ENCODE measurements at regions not wholly inside any gene's neighbourhood (a gene's known extent, or its start where the extent isn't known, plus 50 kb on each side); places are given as distances from the start of the nearest gene placed in this dataset.

- intact Hi-C loops (cut with DNase I, micrococcal nuclease): no loop called here
- CTCF ChIA-PET: no interaction called here
- no peak for ATAC-seq (ENCODE audit: poor library complexity)
- peaks cover 8 to 18% of the 10 kb centered on the region in 2 experiments for H3K27me3 ChIP-seq (ENCODE audit: control insufficient read depth in 1 of 2, insufficient read depth in 2 of 2, low read length in 2 of 2)
- no peak for DNase-seq
- Mint-ChIP-seq H3K36me3 (ENCODE audit: low read depth) (no peaks in the 10 kb centered on the region), H3K9me3 (no peaks in the 10 kb centered on the region), H3K27me3 (peaks cover 36% of the 10 kb centered on the region), H3K27ac (no peak overlapping the region), H3K4me3 (no peak overlapping the region), H3K4me1 (ENCODE audit: low read depth) (no peaks in the 10 kb centered on the region)
- no peak for TF ChIP-seq CTCF (IDR thresholded peaks at IDR 0.05)
- no peaks in the 10 kb centered on the region for H3K4me1 ChIP-seq (ENCODE audit: insufficient read depth, low read length)
- peaks cover 0 to 25% of the 10 kb centered on the region in 2 experiments for H3K9me3 ChIP-seq (ENCODE audit: control insufficient read depth in 1 of 2, insufficient read depth in 1 of 2, low read length in 2 of 2)
- H3K36me3 ChIP-seq (ENCODE audit: insufficient read depth, low read length): no peaks in the 10 kb centered on the region
- H3K4me3 ChIP-seq (ENCODE audit: low read length): no peak overlapping the region
- H3K27ac ChIP-seq (ENCODE audit: low read depth in 1 of 2, low read length in 2 of 2): no peak overlapping the region
- POLR2A ChIA-PET: no interaction called here
These were observed 309.9 kb downstream of the BMP7 start for GRCh38 chr20:56956534-56956933.

- H3K27ac ChIP-seq (ENCODE audit: low read depth in 1 of 2, low read length in 2 of 2): no peak overlapping the region
- H3K27ac Mint-ChIP-seq: no peak overlapping the region
- no peaks in the 10 kb centered on the region for H3K4me1 ChIP-seq (ENCODE audit: insufficient read depth, low read length)
- no peaks in the 10 kb centered on the region for H3K36me3 Mint-ChIP-seq (ENCODE audit: low read depth)
- no peak for ATAC-seq (ENCODE audit: poor library complexity)
- no peaks in the 10 kb centered on the region for H3K36me3 ChIP-seq (ENCODE audit: insufficient read depth, low read length)
- no peaks in the 10 kb centered on the region for H3K4me1 Mint-ChIP-seq (ENCODE audit: low read depth)
- DNase-seq: no peak
- no peak overlapping the region for H3K4me3 ChIP-seq (ENCODE audit: low read length)
- no peaks in the 10 kb centered on the region for H3K9me3 Mint-ChIP-seq
- no peak for TF ChIP-seq CTCF (IDR thresholded peaks at IDR 0.05)
- ChIA-PET POLR2A (no interaction called here), CTCF (no interaction called here)
- peaks cover 8 to 18% of the 10 kb centered on the region in 2 experiments for H3K27me3 ChIP-seq (ENCODE audit: control insufficient read depth in 1 of 2, insufficient read depth in 2 of 2, low read length in 2 of 2)
- H3K4me3 Mint-ChIP-seq: no peak overlapping the region
- intact Hi-C loops (cut with DNase I, micrococcal nuclease): no loop called here
- peaks cover 33% of the 10 kb centered on the region for H3K27me3 Mint-ChIP-seq
- peaks cover 0 to 22% of the 10 kb centered on the region in 2 experiments for H3K9me3 ChIP-seq (ENCODE audit: control insufficient read depth in 1 of 2, insufficient read depth in 1 of 2, low read length in 2 of 2)
These were observed 308.5 kb downstream of the BMP7 start for GRCh38 chr20:56957737-56958553.

GRCh38 chr20:56964901-56965300, 301.5 kb downstream of the BMP7 start:
- Mint-ChIP-seq H3K27ac (no peak overlapping the region), H3K4me3 (no peak overlapping the region), H3K4me1 (ENCODE audit: low read depth) (no peaks in the 10 kb centered on the region), H3K36me3 (ENCODE audit: low read depth) (no peaks in the 10 kb centered on the region), H3K27me3 (peaks cover 15% of the 10 kb centered on the region), H3K9me3 (no peaks in the 10 kb centered on the region)
- Histone ChIP-seq H3K36me3 (ENCODE audit: insufficient read depth, low read length) (no peaks in the 10 kb centered on the region), H3K27ac (ENCODE audit: low read depth in 1 of 2, low read length in 2 of 2) (no peak overlapping the region), H3K4me1 (ENCODE audit: insufficient read depth, low read length) (no peaks in the 10 kb centered on the region), H3K4me3 (ENCODE audit: low read length) (no peak overlapping the region), H3K27me3 (ENCODE audit: control insufficient read depth in 1 of 2, insufficient read depth in 2 of 2, low read length in 2 of 2) (no peaks in the 10 kb centered on the region), H3K9me3 (ENCODE audit: control insufficient read depth in 1 of 2, insufficient read depth in 1 of 2, low read length in 2 of 2) (peaks cover 0 to 10% of the 10 kb centered on the region in 2 experiments)
- CTCF ChIA-PET: no interaction called here
- POLR2A ChIA-PET: no interaction called here
- ATAC-seq (ENCODE audit: poor library complexity) (no peak), DNase-seq (no peak)
- no peak for TF ChIP-seq CTCF (IDR thresholded peaks at IDR 0.05)
- intact Hi-C loops (cut with DNase I, micrococcal nuclease): no loop called here

Data from CD4-positive, alpha-beta T cell (primary cell).